ENCODE measurements at regions not wholly inside any gene's neighbourhood (a gene's known extent, or its start where the extent isn't known, plus 50 kb on each side); places are given as distances from the start of the nearest gene placed in this dataset.

DNA sequence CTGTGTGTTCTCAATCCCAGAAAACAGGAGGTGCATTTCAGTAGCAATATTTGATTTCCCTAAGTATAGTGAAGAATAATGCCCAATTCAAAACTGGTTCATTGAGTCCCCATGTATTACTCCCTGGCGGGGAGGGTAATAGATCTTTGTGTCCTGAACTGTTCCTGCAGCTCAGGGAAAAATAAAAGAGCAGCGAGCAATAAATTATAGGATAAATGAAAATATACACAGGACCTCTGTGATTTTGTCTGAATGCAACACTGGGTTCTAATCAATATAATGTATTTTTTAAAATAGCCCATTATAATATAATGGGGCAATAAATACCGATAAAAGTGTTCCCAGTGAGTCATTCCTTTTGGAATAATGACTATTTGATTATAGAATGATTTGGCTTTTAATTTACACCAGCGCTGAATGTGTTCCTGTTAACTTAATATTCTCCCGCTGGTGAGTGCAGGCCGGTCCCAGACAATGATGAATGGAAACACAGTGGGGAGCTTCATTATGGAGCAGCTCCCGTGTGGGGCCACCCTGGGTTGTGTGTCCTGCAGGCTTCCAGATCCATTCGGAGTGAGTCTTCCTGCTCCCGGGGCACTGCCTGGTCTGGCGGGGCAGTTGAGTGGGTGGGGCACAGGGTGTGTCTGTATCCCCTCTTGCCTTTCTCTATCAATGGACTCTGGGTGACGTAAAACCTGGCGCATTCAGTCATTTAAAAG is 263.1 kb downstream of the ACTR3B start:
- Mint-ChIP-seq H3K36me3 (ENCODE audit: low read depth) (no peaks in the 10 kb centered on the region), H3K4me3 (no peak overlapping the region), H3K27ac (ENCODE audit: unreplicated experiment) (no peak overlapping the region), H3K4me1 (peaks cover 13% of the 10 kb centered on the region), H3K9me3 (no peaks in the 10 kb centered on the region), H3K27me3 (ENCODE audit: low read depth) (no peaks in the 10 kb centered on the region)
- TF ChIP-seq, protein P1, sequence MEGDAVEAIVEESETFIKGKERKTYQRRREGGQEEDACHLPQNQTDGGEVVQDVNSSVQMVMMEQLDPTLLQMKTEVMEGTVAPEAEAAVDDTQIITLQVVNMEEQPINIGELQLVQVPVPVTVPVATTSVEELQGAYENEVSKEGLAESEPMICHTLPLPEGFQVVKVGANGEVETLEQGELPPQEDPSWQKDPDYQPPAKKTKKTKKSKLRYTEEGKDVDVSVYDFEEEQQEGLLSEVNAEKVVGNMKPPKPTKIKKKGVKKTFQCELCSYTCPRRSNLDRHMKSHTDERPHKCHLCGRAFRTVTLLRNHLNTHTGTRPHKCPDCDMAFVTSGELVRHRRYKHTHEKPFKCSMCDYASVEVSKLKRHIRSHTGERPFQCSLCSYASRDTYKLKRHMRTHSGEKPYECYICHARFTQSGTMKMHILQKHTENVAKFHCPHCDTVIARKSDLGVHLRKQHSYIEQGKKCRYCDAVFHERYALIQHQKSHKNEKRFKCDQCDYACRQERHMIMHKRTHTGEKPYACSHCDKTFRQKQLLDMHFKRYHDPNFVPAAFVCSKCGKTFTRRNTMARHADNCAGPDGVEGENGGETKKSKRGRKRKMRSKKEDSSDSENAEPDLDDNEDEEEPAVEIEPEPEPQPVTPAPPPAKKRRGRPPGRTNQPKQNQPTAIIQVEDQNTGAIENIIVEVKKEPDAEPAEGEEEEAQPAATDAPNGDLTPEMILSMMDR (conservative IDR thresholded peaks at IDR 0.05): no peak
- DNase-seq (ENCODE audit: low read depth, low spot score): no peak

DNA sequence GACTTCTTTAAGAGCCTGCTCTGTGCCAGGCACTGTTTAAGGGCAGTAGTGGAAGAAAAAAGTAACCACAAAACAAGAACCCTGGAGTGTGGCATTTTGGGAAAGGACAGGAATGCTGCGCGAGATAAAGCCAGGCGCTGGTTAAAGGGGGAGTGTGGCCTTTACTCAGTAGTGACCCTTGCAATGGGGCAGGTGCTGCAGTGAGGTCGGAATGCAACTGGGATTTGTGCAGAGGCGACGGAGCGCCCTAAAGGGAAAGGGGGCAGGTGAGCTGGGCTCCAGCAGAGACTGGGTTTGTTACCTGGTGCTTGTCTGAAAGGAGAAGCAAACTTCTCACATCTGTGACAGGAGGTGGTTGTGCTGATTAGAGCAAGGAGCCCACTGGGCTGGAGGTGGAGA is 263.6 kb downstream of the ACTR3B start:
- Mint-ChIP-seq H3K9me3 (no peaks in the 10 kb centered on the region), H3K27me3 (ENCODE audit: low read depth) (no peaks in the 10 kb centered on the region), H3K4me1 (peaks cover 13% of the 10 kb centered on the region), H3K36me3 (ENCODE audit: low read depth) (no peaks in the 10 kb centered on the region), H3K4me3 (no peak overlapping the region), H3K27ac (ENCODE audit: unreplicated experiment) (no peak overlapping the region)
- no peak for DNase-seq (ENCODE audit: low read depth, low spot score)
- TF ChIP-seq, protein P1 (conservative IDR thresholded peaks at IDR 0.05): no peak

- H3K4me1 Mint-ChIP-seq: peaks cover 11% of the 10 kb centered on the region
- no peak overlapping the region for H3K27ac Mint-ChIP-seq (ENCODE audit: unreplicated experiment)
- H3K4me3 Mint-ChIP-seq: no peak overlapping the region
- TF ChIP-seq, protein P1 (conservative IDR thresholded peaks at IDR 0.05): no peak
- H3K27me3 Mint-ChIP-seq (ENCODE audit: low read depth): peaks cover 2% of the 10 kb centered on the region
- H3K36me3 Mint-ChIP-seq (ENCODE audit: low read depth): no peaks in the 10 kb centered on the region
- H3K9me3 Mint-ChIP-seq: no peaks in the 10 kb centered on the region
- DNase-seq (ENCODE audit: low read depth, low spot score): no peak
Observed at GRCh38 chr7:153027210-153027609, 267.7 kb downstream of the ACTR3B start.

DNA sequence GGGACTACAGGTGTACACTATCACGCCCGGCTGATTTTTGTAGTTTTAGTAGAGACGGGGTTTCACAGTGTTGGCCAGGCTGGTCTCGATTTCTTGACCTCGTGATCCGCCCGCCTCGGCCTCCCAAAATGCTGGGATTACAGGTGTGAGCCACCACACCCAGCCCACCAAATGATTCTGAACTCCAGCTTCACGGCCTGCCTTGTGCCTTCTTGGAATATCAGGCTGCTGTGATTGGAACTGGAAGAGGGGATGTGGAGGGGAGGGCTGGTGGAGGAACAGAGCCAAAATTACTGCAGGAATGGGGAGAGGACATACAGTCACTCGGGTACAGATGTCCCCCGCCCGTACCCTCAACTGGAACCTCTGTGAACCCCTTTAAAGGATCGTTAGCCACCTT is 268.4 kb downstream of the ACTR3B start:
- DNase-seq (ENCODE audit: low read depth, low spot score): no peak
- Mint-ChIP-seq H3K27me3 (ENCODE audit: low read depth) (peaks cover 2% of the 10 kb centered on the region), H3K4me3 (no peak overlapping the region), H3K4me1 (peaks cover 6% of the 10 kb centered on the region), H3K27ac (ENCODE audit: unreplicated experiment) (no peak overlapping the region), H3K36me3 (ENCODE audit: low read depth) (no peaks in the 10 kb centered on the region), H3K9me3 (no peaks in the 10 kb centered on the region)
- TF ChIP-seq, protein P1 (conservative IDR thresholded peaks at IDR 0.05): no peak

- no peak for DNase-seq (ENCODE audit: low read depth, low spot score)
- Mint-ChIP-seq H3K9me3 (no peaks in the 10 kb centered on the region), H3K36me3 (ENCODE audit: low read depth) (no peaks in the 10 kb centered on the region), H3K4me3 (no peak overlapping the region), H3K4me1 (no peaks in the 10 kb centered on the region), H3K27me3 (ENCODE audit: low read depth) (peaks cover 2% of the 10 kb centered on the region), H3K27ac (ENCODE audit: unreplicated experiment) (no peak overlapping the region)
- TF ChIP-seq, protein P1 (conservative IDR thresholded peaks at IDR 0.05): no peak
Observed at GRCh38 chr7:153030976-153031375, 271.4 kb downstream of the ACTR3B start.
